GM21526 (cell line): ENCODE measurements at regions not wholly inside any gene's neighbourhood (a gene's known extent, or its start where the extent isn't known, plus 50 kb on each side); places are given as distances from the start of the nearest gene placed in this dataset.
"Not testable (repeated sequence)": the region's sequence is repeated elsewhere in the genome, so short reads cannot be mapped to it uniquely, and the experiment has no call there.

Experiments
- ATAC-seq: cut with Tn5 transposase; IDR thresholded peaks from one replicate; pipeline ENCODE4 v1.9.1; 2021; ENCODE audit warnings: moderate library complexity; ENCODE audit not compliant: unreplicated experiment, low FRiP score

- no peak for ATAC-seq
Observed at GRCh38 chr2:175308005-175308404, 126.5 kb upstream of the ATP5MC3 start.

- no peak for ATAC-seq
Observed at GRCh38 chr2:175304541-175304940, 123.0 kb upstream of the ATP5MC3 start.

GRCh38 chr2:175293776-175294175, 112.3 kb upstream of the ATP5MC3 start:
- no peak for ATAC-seq

GRCh38 chr2:175293195-175293594, 111.7 kb upstream of the ATP5MC3 start:
- ATAC-seq: no peak

GRCh38 chr2:175282886-175283285, 101.4 kb upstream of the ATP5MC3 start:
- no peak for ATAC-seq

- ATAC-seq: no peak
Observed at GRCh38 chr2:175282300-175282699, 100.8 kb upstream of the ATP5MC3 start.

GRCh38 chr2:175277772-175278171, 96.3 kb upstream of the ATP5MC3 start:
- ATAC-seq: no peak

GRCh38 chr2:175275539-175275938, 94.0 kb upstream of the ATP5MC3 start:
- no peak for ATAC-seq

- ATAC-seq: no peak
Observed at GRCh38 chr2:175259164-175259563, 77.7 kb upstream of the ATP5MC3 start.

- no peak for ATAC-seq
Observed at GRCh38 chr2:175256806-175257585, 75.5 kb upstream of the ATP5MC3 start.

- ATAC-seq: not testable (repeated sequence)
Observed at GRCh38 chr2:175256391-175256790, 74.9 kb upstream of the ATP5MC3 start.

- no peak for ATAC-seq
Observed at GRCh38 chr2:175253871-175254270, 72.4 kb upstream of the ATP5MC3 start.

- ATAC-seq: no peak
Observed at GRCh38 chr2:175251425-175252041, 70.0 kb upstream of the ATP5MC3 start.

- no peak for ATAC-seq
Observed at GRCh38 chr2:175247159-175247558, 65.6 kb upstream of the ATP5MC3 start.

- ATAC-seq: no peak
Observed at GRCh38 chr2:175244697-175245096, 63.2 kb upstream of the ATP5MC3 start.

GRCh38 chr2:175241691-175242090, 60.2 kb upstream of the ATP5MC3 start:
- ATAC-seq: no peak

- ATAC-seq: not testable (repeated sequence)
Observed at GRCh38 chr2:175240033-175240432, 58.5 kb upstream of the ATP5MC3 start.

GRCh38 chr2:175236930-175237329, 55.4 kb upstream of the ATP5MC3 start:
- no peak for ATAC-seq

- ATAC-seq: no peak
Observed at GRCh38 chr2:175234650-175235049, 53.1 kb upstream of the ATP5MC3 start.

GRCh38 chr2:175234153-175234552, 52.6 kb upstream of the ATP5MC3 start:
- no peak for ATAC-seq

GRCh38 chr2:175233135-175233719, 51.7 kb upstream of the ATP5MC3 start:
- ATAC-seq: no peak
